ENCODE measurements at regions not wholly inside any gene's neighbourhood (a gene's known extent, or its start where the extent isn't known, plus 50 kb on each side); places are given as distances from the start of the nearest gene placed in this dataset.

DNA sequence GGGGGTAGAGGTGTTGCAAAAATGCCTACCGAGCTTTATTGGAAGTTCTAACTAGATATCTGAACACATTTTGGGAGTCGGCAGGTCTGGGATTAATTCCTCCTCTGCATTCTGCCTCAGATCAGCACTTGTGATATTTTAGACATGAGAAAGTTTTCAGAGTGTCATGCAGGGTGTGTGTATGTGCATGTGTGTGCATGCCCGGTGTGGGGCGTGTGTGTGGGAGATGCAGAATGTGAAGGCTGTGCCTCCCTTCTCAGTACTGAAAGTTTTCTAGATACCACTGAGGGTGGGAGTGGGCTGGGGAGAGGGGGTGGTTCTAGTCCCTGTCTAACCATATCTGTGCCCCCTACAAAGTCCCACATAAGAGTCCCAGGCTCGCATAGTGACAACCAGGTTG is 180.0 kb upstream of the NTM start:
- no peak for TF ChIP-seq POLR2A (IDR thresholded peaks at IDR 0.05)
- TF ChIP-seq, protein P1, sequence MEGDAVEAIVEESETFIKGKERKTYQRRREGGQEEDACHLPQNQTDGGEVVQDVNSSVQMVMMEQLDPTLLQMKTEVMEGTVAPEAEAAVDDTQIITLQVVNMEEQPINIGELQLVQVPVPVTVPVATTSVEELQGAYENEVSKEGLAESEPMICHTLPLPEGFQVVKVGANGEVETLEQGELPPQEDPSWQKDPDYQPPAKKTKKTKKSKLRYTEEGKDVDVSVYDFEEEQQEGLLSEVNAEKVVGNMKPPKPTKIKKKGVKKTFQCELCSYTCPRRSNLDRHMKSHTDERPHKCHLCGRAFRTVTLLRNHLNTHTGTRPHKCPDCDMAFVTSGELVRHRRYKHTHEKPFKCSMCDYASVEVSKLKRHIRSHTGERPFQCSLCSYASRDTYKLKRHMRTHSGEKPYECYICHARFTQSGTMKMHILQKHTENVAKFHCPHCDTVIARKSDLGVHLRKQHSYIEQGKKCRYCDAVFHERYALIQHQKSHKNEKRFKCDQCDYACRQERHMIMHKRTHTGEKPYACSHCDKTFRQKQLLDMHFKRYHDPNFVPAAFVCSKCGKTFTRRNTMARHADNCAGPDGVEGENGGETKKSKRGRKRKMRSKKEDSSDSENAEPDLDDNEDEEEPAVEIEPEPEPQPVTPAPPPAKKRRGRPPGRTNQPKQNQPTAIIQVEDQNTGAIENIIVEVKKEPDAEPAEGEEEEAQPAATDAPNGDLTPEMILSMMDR (IDR thresholded peaks at IDR 0.05): no peak

Data from prostate gland (tissue), 2 donors.